Renal pelvis (tissue), 1 donor: ENCODE measurements at regions not wholly inside any gene's neighbourhood (a gene's known extent, or its start where the extent isn't known, plus 50 kb on each side); places are given as distances from the start of the nearest gene placed in this dataset.
A peak's percentile ranks its signal among the peaks of the same experiment; 100 is the strongest.

Experiments used
- DNase-seq: peaks from one replicate; pipeline ENCODE4 v3.0.0-alpha.2; 2013

- DNase-seq = no peak
Observed at GRCh38 chr2:145702305-145702704, 1182.4 kb upstream of the ZEB2 start.

GRCh38 chr2:145692971-145693478, 1173.1 kb upstream of the ZEB2 start:
- no peak for DNase-seq

- DNase-seq = no peak
Observed at GRCh38 chr2:145691659-145692058, 1171.7 kb upstream of the ZEB2 start.

- DNase-seq = no peak
Observed at GRCh38 chr2:145690183-145690778, 1170.4 kb upstream of the ZEB2 start.

GRCh38 chr2:145689277-145689676, 1169.4 kb upstream of the ZEB2 start:
- no peak for DNase-seq

- no peak for DNase-seq
Observed at GRCh38 chr2:145688156-145688555, 1168.2 kb upstream of the ZEB2 start.

- no peak for DNase-seq
Observed at GRCh38 chr2:145687442-145688134, 1167.7 kb upstream of the ZEB2 start.

- no peak for DNase-seq
Observed at GRCh38 chr2:145685383-145686050, 1165.6 kb upstream of the ZEB2 start.

GRCh38 chr2:145682546-145683157, 1162.7 kb upstream of the ZEB2 start:
- no peak for DNase-seq

- no peak for DNase-seq
Observed at GRCh38 chr2:145680276-145680675, 1160.4 kb upstream of the ZEB2 start.

GRCh38 chr2:145677371-145677770, 1157.5 kb upstream of the ZEB2 start:
- DNase-seq = no peak

GRCh38 chr2:145674705-145675104, 1154.8 kb upstream of the ZEB2 start:
- DNase-seq = no peak

- DNase-seq = no peak
Observed at GRCh38 chr2:145669301-145669700, 1149.4 kb upstream of the ZEB2 start.

GRCh38 chr2:145666552-145666951, 1146.6 kb upstream of the ZEB2 start:
- DNase-seq = no peak

GRCh38 chr2:145657265-145657664, 1137.3 kb upstream of the ZEB2 start:
- DNase-seq = no peak

GRCh38 chr2:145655165-145655765, 1135.3 kb upstream of the ZEB2 start:
- no peak for DNase-seq

- no peak for DNase-seq
Observed at GRCh38 chr2:145654746-145655145, 1134.8 kb upstream of the ZEB2 start.

GRCh38 chr2:145654156-145654555, 1134.2 kb upstream of the ZEB2 start:
- DNase-seq = no peak

- no peak for DNase-seq
Observed at GRCh38 chr2:145653553-145653952, 1133.6 kb upstream of the ZEB2 start.

- DNase-seq = peak; percentile 28
Observed at GRCh38 chr2:145652571-145653545, 1132.9 kb upstream of the ZEB2 start.

GRCh38 chr2:145652036-145652435, 1132.1 kb upstream of the ZEB2 start:
- DNase-seq = no peak
